SU-DHL-6 (cell line): ENCODE measurements at regions not wholly inside any gene's neighbourhood (a gene's known extent, or its start where the extent isn't known, plus 50 kb on each side); places are given as distances from the start of the nearest gene placed in this dataset.

ENCODE experiments used
- EZH2phosphoT487 ChIP-seq: fragments of 200-600 bp; sonication (generic), shearing (Covaris generic); conservative IDR thresholded peaks from 2 replicates; pipeline ENCODE4 v1.6.1; 2018; ENCODE audit warnings: mild to moderate bottlenecking, antibody characterized with exemption, low read length, moderate library complexity, mixed read lengths
- TF ChIP-seq, protein P1 (sequence below): fragments of 200-600 bp; sonication (generic); IDR thresholded peaks from one replicate; pipeline ENCODE4 v1.5.1; 2017; ENCODE audit warnings: antibody characterized with exemption, mild to moderate bottlenecking, low read length, moderate library complexity; ENCODE audit not compliant: insufficient read depth, poor library complexity, severe bottlenecking

DNA sequence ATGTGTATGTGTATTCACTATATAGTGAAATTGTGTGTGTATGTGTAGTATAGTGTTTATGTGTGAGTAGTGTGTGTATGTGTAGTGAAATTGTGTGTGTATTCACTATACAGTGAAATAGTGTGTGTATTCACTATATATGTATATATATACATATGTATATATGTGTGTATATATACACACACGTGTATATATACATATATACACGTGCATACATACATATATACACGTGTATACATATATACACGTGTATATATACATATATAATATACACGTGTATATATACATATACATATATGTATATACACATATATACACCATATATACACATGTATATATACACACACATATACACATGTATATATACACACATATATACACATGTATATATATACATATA lies 403.6 kb upstream of the TUSC1 start:
- TF ChIP-seq, protein P1, sequence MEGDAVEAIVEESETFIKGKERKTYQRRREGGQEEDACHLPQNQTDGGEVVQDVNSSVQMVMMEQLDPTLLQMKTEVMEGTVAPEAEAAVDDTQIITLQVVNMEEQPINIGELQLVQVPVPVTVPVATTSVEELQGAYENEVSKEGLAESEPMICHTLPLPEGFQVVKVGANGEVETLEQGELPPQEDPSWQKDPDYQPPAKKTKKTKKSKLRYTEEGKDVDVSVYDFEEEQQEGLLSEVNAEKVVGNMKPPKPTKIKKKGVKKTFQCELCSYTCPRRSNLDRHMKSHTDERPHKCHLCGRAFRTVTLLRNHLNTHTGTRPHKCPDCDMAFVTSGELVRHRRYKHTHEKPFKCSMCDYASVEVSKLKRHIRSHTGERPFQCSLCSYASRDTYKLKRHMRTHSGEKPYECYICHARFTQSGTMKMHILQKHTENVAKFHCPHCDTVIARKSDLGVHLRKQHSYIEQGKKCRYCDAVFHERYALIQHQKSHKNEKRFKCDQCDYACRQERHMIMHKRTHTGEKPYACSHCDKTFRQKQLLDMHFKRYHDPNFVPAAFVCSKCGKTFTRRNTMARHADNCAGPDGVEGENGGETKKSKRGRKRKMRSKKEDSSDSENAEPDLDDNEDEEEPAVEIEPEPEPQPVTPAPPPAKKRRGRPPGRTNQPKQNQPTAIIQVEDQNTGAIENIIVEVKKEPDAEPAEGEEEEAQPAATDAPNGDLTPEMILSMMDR = no peak
- TF ChIP-seq EZH2phosphoT487 = no peak
